H1 (cell line): ENCODE measurements at regions not wholly inside any gene's neighbourhood (a gene's known extent, or its start where the extent isn't known, plus 50 kb on each side); places are given as distances from the start of the nearest gene placed in this dataset.

ENCODE experiments used
- CTCF ChIA-PET: fragments of 300-600 bp; sonication (Branson Sonifier 250); formaldehyde crosslinking; loops from one replicate; lab custom pipeline; 2021; ENCODE audit not compliant: partially characterized antibody; lab: Charles Lee
- POLR2A ChIA-PET: fragments of 300-600 bp; sonication (Branson Sonifier 250); formaldehyde crosslinking; loops from one replicate; lab custom pipeline; 2021; ENCODE audit warnings: inconsistent platforms; ENCODE audit not compliant: partially characterized antibody; lab: Charles Lee
- DNase-seq, 2 experiments: peaks; one replicate each; pipeline versions ENCODE4 v3.0.0 to v3.0.0-alpha.2; 2010 to 2022; ENCODE audit warnings: low spot score in 2 of 2, low read depth in 1 of 2, mixed read lengths in 1 of 2
- FAIRE-seq: peaks from 2 replicates; lab custom pipeline; 2011; peaks lifted over from hg19 to GRCh38; lab: Jason Lieb, UNC
- H2AFZ ChIP-seq: 2 replicates; pipeline ENCODE4 v1.8.1; 2012; ENCODE audit warnings: low read length, inconsistent platforms
- H2AK5ac ChIP-seq: 2 replicates; pipeline ENCODE4 v1.6.1; 2013; ENCODE audit warnings: low read depth, low read length
- H2BK120ac ChIP-seq: replicated peaks from 2 replicates; pipeline ENCODE3; 2013; ENCODE audit warnings: low read depth, low read length, inconsistent platforms
- H2BK12ac ChIP-seq: 2 replicates; pipeline ENCODE4 v1.6.1; 2013; ENCODE audit warnings: low read depth, low read length
- H2BK15ac ChIP-seq: 2 replicates; pipeline ENCODE4 v1.6.1; 2013; ENCODE audit warnings: low read length
- H2BK20ac ChIP-seq: 2 replicates; pipeline ENCODE4 v1.6.1; 2013; ENCODE audit warnings: low read length
- H2BK5ac ChIP-seq: 2 replicates; pipeline ENCODE4 v1.6.1; 2013; ENCODE audit warnings: low read depth, low read length
- H3K14ac ChIP-seq: 2 replicates; pipeline ENCODE4 v1.6.1; 2013; ENCODE audit warnings: inconsistent platforms; ENCODE audit not compliant: insufficient read length
- H3K18ac ChIP-seq: 2 replicates; pipeline ENCODE4 v1.6.1; 2013; ENCODE audit warnings: low read length; ENCODE audit errors: extremely low read depth
- H3K23ac ChIP-seq: 2 replicates; pipeline ENCODE4 v1.6.1; 2013; ENCODE audit warnings: inconsistent platforms; ENCODE audit not compliant: insufficient read length
- H3K23me2 ChIP-seq: 2 replicates; pipeline ENCODE4 v1.6.1; 2013; ENCODE audit warnings: low read depth, low read length
- H3K27ac ChIP-seq: 2 replicates; pipeline ENCODE4 v1.6.1; 2011; ENCODE audit warnings: low read depth, low read length, inconsistent platforms
- H3K27me3 ChIP-seq, 4 experiments: replicated peaks in 1 of 4; 1 replicate in 1 of 4; 2 replicates in 3 of 4; pipeline versions ENCODE4 v1.6.1 to v1.8.1; 2011 to 2013; ENCODE audit warnings: low read length in 3 of 4, mild to moderate bottlenecking in 3 of 4, inconsistent platforms in 2 of 4, mixed read lengths in 2 of 4, moderate library complexity in 1 of 4; ENCODE audit not compliant: control insufficient read depth in 3 of 4, insufficient read depth in 3 of 4; ENCODE audit errors: extremely low read depth in 1 of 4
- H3K36me3 ChIP-seq, 4 experiments: 2 replicates each; pipeline versions ENCODE4 v1.6.1 to v1.8.1; 2011 to 2013; ENCODE audit warnings: mild to moderate bottlenecking in 4 of 4, low read length in 3 of 4, moderate library complexity in 2 of 4, control low read depth in 1 of 4, inconsistent platforms in 1 of 4; ENCODE audit not compliant: insufficient read depth in 4 of 4, control insufficient read depth in 2 of 4
- H3K4ac ChIP-seq: replicated peaks from 2 replicates; pipeline ENCODE3; 2013; ENCODE audit warnings: low read length, low read depth, mixed read lengths, inconsistent platforms; ENCODE audit not compliant: insufficient read length
- H3K4me1 ChIP-seq, 4 experiments: replicated peaks in 1 of 4; 1 replicate in 1 of 4; 2 replicates in 3 of 4; pipeline versions ENCODE4 v1.6.1 to v1.8.1; 2011 to 2013; ENCODE audit warnings: low read length in 3 of 4, inconsistent platforms in 2 of 4, mixed read lengths in 1 of 4; ENCODE audit not compliant: insufficient read depth in 4 of 4, control insufficient read depth in 3 of 4
- H3K4me2 ChIP-seq, 2 experiments: 2 replicates each; pipeline versions ENCODE4 v1.6.1 to v1.8.1; 2011 to 2013; ENCODE audit warnings: low read depth in 2 of 2, low read length in 2 of 2, control low read depth in 1 of 2, inconsistent platforms in 1 of 2, mild to moderate bottlenecking in 1 of 2; ENCODE audit not compliant: insufficient read depth in 1 of 2
- H3K4me3 ChIP-seq, 4 experiments: fragments of 200-600, 300-600 bp in 1 of 4; sonication (generic), shearing (Covaris generic), sonication (Bioruptor Twin) in 1 of 4; 2 replicates each; pipeline versions ENCODE4 v1.5.1 to v1.8.1; 2011 to 2016; ENCODE audit warnings: low read length in 4 of 4, low read depth in 3 of 4, control low read depth in 2 of 4, inconsistent platforms in 2 of 4, mild to moderate bottlenecking in 2 of 4, mixed read lengths in 1 of 4, moderate library complexity in 1 of 4; ENCODE audit not compliant: insufficient read depth in 2 of 4; ENCODE audit errors: extremely low read depth in 1 of 4
- H3K56ac ChIP-seq: replicated peaks from 2 replicates; pipeline ENCODE3; 2013; ENCODE audit warnings: low read depth, mild to moderate bottlenecking, mixed read lengths, low read length, inconsistent platforms; ENCODE audit not compliant: insufficient read length
- H3K79me1 ChIP-seq: 2 replicates; pipeline ENCODE4 v1.6.1; 2013; ENCODE audit warnings: low read depth, low read length, control low read depth
- H3K79me2 ChIP-seq, 2 experiments: 2 replicates each; pipeline versions ENCODE4 v1.6.1 to v1.8.1; 2012 to 2013; ENCODE audit warnings: low read length in 2 of 2, mild to moderate bottlenecking in 2 of 2, inconsistent platforms in 1 of 2; ENCODE audit not compliant: insufficient read depth in 2 of 2, control insufficient read depth in 1 of 2
- H3K9ac ChIP-seq, 4 experiments: replicated peaks in 1 of 4; 1 replicate in 1 of 4; 2 replicates in 3 of 4; pipeline versions ENCODE4 v1.6.1 to v1.8.1; 2011 to 2013; ENCODE audit warnings: low read depth in 3 of 4, low read length in 3 of 4, control low read depth in 2 of 4, mild to moderate bottlenecking in 2 of 4, moderate library complexity in 2 of 4, inconsistent platforms in 1 of 4; ENCODE audit errors: extremely low read depth in 1 of 4
- H3K9me3 ChIP-seq, 2 experiments: 2 replicates each; pipeline versions ENCODE4 v1.6.1 to v1.8.1; 2012 to 2013; ENCODE audit warnings: mild to moderate bottlenecking in 2 of 2, moderate library complexity in 2 of 2, control low read depth in 1 of 2, inconsistent platforms in 1 of 2, low read depth in 1 of 2, low read length in 1 of 2, mixed read lengths in 1 of 2; ENCODE audit not compliant: insufficient read depth in 2 of 2
- H4K20me1 ChIP-seq, 2 experiments: replicated peaks in 1 of 2; 2 replicates each; pipeline versions ENCODE3 to v1.8.1; 2011 to 2013; ENCODE audit warnings: inconsistent platforms in 2 of 2, low read length in 2 of 2, mild to moderate bottlenecking in 1 of 2; ENCODE audit not compliant: insufficient read depth in 2 of 2, control insufficient read depth in 1 of 2
- H4K5ac ChIP-seq: 2 replicates; pipeline ENCODE4 v1.6.1; 2013; ENCODE audit warnings: low read length, low read depth, mixed read lengths, inconsistent platforms; ENCODE audit not compliant: insufficient read length
- H4K8ac ChIP-seq: 2 replicates; pipeline ENCODE4 v1.8.0; 2013; ENCODE audit warnings: mild to moderate bottlenecking, moderate library complexity, low read length, inconsistent platforms; ENCODE audit not compliant: insufficient read depth; ENCODE audit errors: extremely low read depth
- H4K91ac ChIP-seq: replicated peaks from 2 replicates; pipeline ENCODE3; 2013; ENCODE audit warnings: low read length, mixed read lengths, inconsistent platforms; ENCODE audit not compliant: insufficient read length
- CHD2 ChIP-seq: IDR thresholded peaks from 2 replicates; pipeline ENCODE4 v1.6.1; 2012; ENCODE audit warnings: low read length, improper control_type of control experiment
- WGBS, 2 experiments: shearing (Covaris generic) in 1 of 2; methylation state at CpG; one replicate each; pipeline versions ENCODE4 v1.1.6 to v1.1.7; 2013 to 2015; ENCODE audit warnings: low lambda C conversion rate in 2 of 2, mixed read lengths in 2 of 2, inconsistent platforms in 1 of 2, low coverage in 1 of 2, missing lambda C conversion rate in 1 of 2; ENCODE audit not compliant: insufficient replicate concordance in 2 of 2, insufficient coverage in 1 of 2, insufficient read length in 1 of 2; ENCODE audit errors: extremely low coverage in 1 of 2, missing lambda C conversion rate in 1 of 2; 5-methylcytosine and 5-hydroxymethylcytosine counted together

DNA sequence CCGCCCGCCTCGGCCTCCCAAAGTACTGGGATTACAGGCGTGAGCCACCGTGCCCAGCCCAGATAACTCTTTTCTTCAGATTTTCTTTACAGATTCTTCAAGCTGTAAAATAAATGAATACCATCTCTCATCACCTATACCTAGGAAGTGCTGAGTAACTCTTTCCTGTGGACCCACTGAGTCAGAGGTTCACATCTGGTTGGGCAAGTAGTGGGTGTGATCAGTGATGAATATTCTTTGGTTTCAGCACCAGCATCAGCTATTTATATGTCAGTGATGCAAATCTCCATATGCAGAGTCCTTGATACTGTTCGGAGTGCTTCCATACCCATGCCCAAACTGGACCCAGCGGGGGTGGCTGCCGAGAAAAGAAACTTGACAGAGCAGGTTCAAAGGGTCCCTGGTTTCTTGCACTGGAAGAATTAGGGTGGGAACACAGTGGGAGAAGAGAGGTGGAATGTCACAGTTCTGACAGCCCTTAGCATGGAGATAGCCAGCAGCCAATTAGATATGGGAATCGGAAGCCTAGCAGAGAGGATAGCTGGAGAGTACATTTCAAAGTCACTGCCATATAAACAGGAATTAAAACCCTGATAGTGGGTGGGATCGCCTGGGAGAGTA lies 64.9 kb upstream of the DDR1 start:
- POLR2A ChIA-PET, result interaction anchor here (0.9 to 1.8 kb wide), 3 partner anchors 10 to 93 kb away, joined by 3 to 7 read pairs (median 4); no protein-coding TSS in a partner anchor
- no peak for FAIRE-seq

More for the DNA sequence above, 64.9 kb upstream of the DDR1 start:
- 93% methylated on average over 10 of the region's 10 CpGs; no CpG with 5 or more reads in 1 of the 2 experiments for WGBS, 2 experiments
- H3K23me2 ChIP-seq, result no peaks in the 10 kb centered on the region
- no peak overlapping the region for H2BK20ac ChIP-seq
- CTCF ChIA-PET, result interaction anchor here (1.0 to 18.4 kb wide), 12 partner anchors 9 to 272 kb away, joined by 3 to 220 read pairs (median 6); partner anchors contain the start of gene VARS2
- no peak overlapping the region for H3K9ac ChIP-seq
- no peak for TF ChIP-seq CHD2
- H3K23ac ChIP-seq, result no peak overlapping the region
- no peaks in the 10 kb centered on the region for H3K36me3 ChIP-seq
- no peak overlapping the region for H2BK12ac ChIP-seq
- no peak overlapping the region for H2BK15ac ChIP-seq
- H2AFZ ChIP-seq, result no peak overlapping the region
- no peak overlapping the region for H4K91ac ChIP-seq
- H3K4me3 ChIP-seq, result no peak overlapping the region
- H2BK5ac ChIP-seq, result no peak overlapping the region
- H2AK5ac ChIP-seq, result no peak overlapping the region
- H3K9me3 ChIP-seq, result no peaks in the 10 kb centered on the region
- no peak overlapping the region for H3K14ac ChIP-seq
- DNase-seq, result no peak
- H3K4ac ChIP-seq, result no peak overlapping the region
- H4K8ac ChIP-seq, result no peak overlapping the region
- no peak overlapping the region for H4K5ac ChIP-seq
- H3K27ac ChIP-seq, result no peak overlapping the region
- H3K56ac ChIP-seq, result no peak overlapping the region
- no peaks in the 10 kb centered on the region for H3K79me1 ChIP-seq
- H3K79me2 ChIP-seq, result no peaks in the 10 kb centered on the region
- H3K4me2 ChIP-seq, result no peak overlapping the region
- no peak overlapping the region for H2BK120ac ChIP-seq
- H3K4me1 ChIP-seq, result peaks cover 0 to 3% (median 0%) of the 10 kb centered on the region in 4 experiments; a peak in 1 of 7 replicates
- H3K18ac ChIP-seq, result no peak overlapping the region
- H3K27me3 ChIP-seq, result no peaks in the 10 kb centered on the region
- no peaks in the 10 kb centered on the region for H4K20me1 ChIP-seq
